Endothelial cell of umbilical vein (primary cell): ENCODE measurements at regions not wholly inside any gene's neighbourhood (a gene's known extent, or its start where the extent isn't known, plus 50 kb on each side); places are given as distances from the start of the nearest gene placed in this dataset.
"Not testable (repeated sequence)": the region's sequence is repeated elsewhere in the genome, so short reads cannot be mapped to it uniquely, and the experiment has no call there.

ENCODE experiments used
- BruUV-seq: library from RNA; stranded (reverse); fragments of 400-500 nt; replicated peaks from 2 replicates; lab custom pipeline; 2021; lab: Mats Ljungman, UMichigan
- CTCF ChIA-PET: fragments of 300-600, 350-600 bp; sonication (Branson Sonifier 250); formaldehyde crosslinking; loops from one replicate; lab custom pipeline; 2021; ENCODE audit warnings: antibody characterized with exemption, inconsistent platforms; lab: Charles Lee
- POLR2A ChIA-PET: fragments of 300-600, 350-600 bp; sonication (Branson Sonifier 250); formaldehyde crosslinking; loops from one replicate; lab custom pipeline; 2021; ENCODE audit warnings: antibody characterized with exemption, inconsistent platforms; lab: Charles Lee
- DNase-seq: peaks from one replicate; pipeline ENCODE4 v3.0.0-alpha.2; 2011; ENCODE audit warnings: low read depth, low spot score
- FAIRE-seq: peaks from 2 replicates; lab custom pipeline; 2011; peaks lifted over from hg19 to GRCh38; lab: Jason Lieb, UNC
- H2AFZ ChIP-seq: 2 replicates; pipeline ENCODE4 v1.6.0; 2012; ENCODE audit warnings: low read depth, low read length, control low read depth, inconsistent platforms
- H3K27ac ChIP-seq: 2 replicates; pipeline ENCODE4 v1.5.1; 2011; ENCODE audit warnings: low read depth, mild to moderate bottlenecking, control low read depth, low read length, moderate library complexity; ENCODE audit not compliant: insufficient read depth
- H3K27me3 ChIP-seq, 2 experiments: 2 replicates each; pipeline versions ENCODE4 v1.6.0 to v1.6.1; 2011; ENCODE audit warnings: low read length in 2 of 2, mixed read lengths in 1 of 2; ENCODE audit not compliant: control insufficient read depth in 2 of 2, insufficient read depth in 2 of 2
- H3K36me3 ChIP-seq, 2 experiments: 2 replicates in 1 of 2; 3 replicates in 1 of 2; pipeline ENCODE4 v1.5.1; 2011; ENCODE audit warnings: low read length in 2 of 2, mild to moderate bottlenecking in 1 of 2, moderate library complexity in 1 of 2; ENCODE audit not compliant: control insufficient read depth in 2 of 2, insufficient read depth in 2 of 2; ENCODE audit errors: extremely low read depth in 1 of 2
- H3K4me1 ChIP-seq: 3 replicates; pipeline ENCODE4 v1.5.1; 2011; ENCODE audit warnings: mild to moderate bottlenecking, low read length; ENCODE audit not compliant: control insufficient read depth, insufficient read depth; ENCODE audit errors: extremely low read depth
- H3K4me2 ChIP-seq: 2 replicates; pipeline ENCODE4 v1.6.1; 2011; ENCODE audit warnings: low read length, control low read depth, mixed read lengths; ENCODE audit not compliant: insufficient read depth
- H3K4me3 ChIP-seq, 3 experiments: fragments of 200-600 bp in 1 of 3; sonication (generic), shearing (Covaris generic) in 1 of 3; replicated peaks in 1 of 3; 2 replicates each; pipeline ENCODE4 v1.5.1; 2011 to 2016; ENCODE audit warnings: control low read depth in 3 of 3, low read length in 3 of 3, mild to moderate bottlenecking in 2 of 3, inconsistent platforms in 1 of 3, low read depth in 1 of 3, moderate library complexity in 1 of 3; ENCODE audit not compliant: insufficient read depth in 1 of 3
- H3K79me2 ChIP-seq: 2 replicates; pipeline ENCODE4 v1.6.0; 2012; ENCODE audit warnings: low read length, inconsistent platforms; ENCODE audit not compliant: control insufficient read depth, insufficient read depth
- H3K9ac ChIP-seq: replicated peaks from 2 replicates; pipeline ENCODE3; 2011; ENCODE audit warnings: low read length, control low read depth; ENCODE audit not compliant: insufficient read depth; ENCODE audit errors: extremely low read depth
- H3K9me1 ChIP-seq: replicated peaks from 3 replicates; pipeline ENCODE4 v1.6.0; 2011; ENCODE audit warnings: mild to moderate bottlenecking, low read length; ENCODE audit not compliant: control insufficient read depth, insufficient read depth; ENCODE audit errors: extremely low read depth
- H3K9me3 ChIP-seq: replicated peaks from 2 replicates; pipeline ENCODE4 v1.5.1; 2012; ENCODE audit warnings: low read length, inconsistent platforms; ENCODE audit not compliant: control insufficient read depth, insufficient read depth
- H4K20me1 ChIP-seq: replicated peaks from 2 replicates; pipeline ENCODE3; 2011; ENCODE audit warnings: mild to moderate bottlenecking, low read length; ENCODE audit not compliant: control insufficient read depth, insufficient read depth; ENCODE audit errors: extremely low read depth
- CTCF ChIP-seq, 2 donors: IDR thresholded peaks; 1 replicate in 1 of 2; 2 replicates in 1 of 2; pipeline ENCODE4 v1.5.1; 2011; ENCODE audit warnings: low read length in 2 of 2, mild to moderate bottlenecking in 2 of 2, moderate library complexity in 2 of 2, control low read depth in 1 of 2, inconsistent platforms in 1 of 2, low read depth in 1 of 2; ENCODE audit not compliant: insufficient read depth in 1 of 2; ENCODE audit errors: extremely low read depth in 1 of 2
- EZH2 ChIP-seq: IDR thresholded peaks from 2 replicates; pipeline ENCODE4 v1.6.1; 2012; ENCODE audit warnings: borderline replicate concordance, low read depth, mild to moderate bottlenecking, moderate library complexity, low read length, inconsistent platforms; ENCODE audit not compliant: severe bottlenecking
- FOS ChIP-seq: IDR thresholded peaks from 2 replicates; pipeline ENCODE4 v1.6.1; 2011; ENCODE audit warnings: mild to moderate bottlenecking, low read length, moderate library complexity, borderline replicate concordance; ENCODE audit not compliant: insufficient read depth
- GATA2 ChIP-seq: IDR thresholded peaks from 2 replicates; pipeline ENCODE4 v1.7.0; 2011; ENCODE audit warnings: low read depth, mild to moderate bottlenecking, moderate library complexity, mixed read lengths, low read length; ENCODE audit not compliant: insufficient read length, insufficient read depth
- JUN ChIP-seq: IDR thresholded peaks from 2 replicates; pipeline ENCODE4 v1.6.1; 2011; ENCODE audit warnings: borderline replicate concordance, low read depth; ENCODE audit not compliant: insufficient read length, insufficient read depth
- MYC ChIP-seq: IDR thresholded peaks from one replicate; pipeline ENCODE4 v1.6.1; 2011; ENCODE audit warnings: mild to moderate bottlenecking, low read depth, low read length
- POLR2A ChIP-seq: IDR thresholded peaks from 2 replicates; pipeline ENCODE4 v1.6.1; 2012; ENCODE audit warnings: low read depth, mild to moderate bottlenecking, control low read depth, low read length
- POLR2AphosphoS5 ChIP-seq: IDR thresholded peaks from 2 replicates; pipeline ENCODE4 v1.6.1; 2012; ENCODE audit warnings: low read depth, mild to moderate bottlenecking, control low read depth, low read length, moderate library complexity; ENCODE audit not compliant: insufficient read depth
- dilution Hi-C: fragments of 300-500 bp; cut with MboI; formaldehyde crosslinking; loops from one replicate; pipeline ENCODE4 v1.15.0; 2019; ENCODE audit warnings: low sequenced_read_pairs; ENCODE audit not compliant: extremely low pct_ligation_motif_present
- intact Hi-C: fragments of 100-400 bp; cut with micrococcal nuclease; formaldehyde crosslinking; loops from one replicate; pipeline ENCODE4 v1.10.0; 2022
- TF ChIP-seq, protein P1 (sequence below): IDR thresholded peaks from 2 replicates; pipeline ENCODE4 v1.6.1; 2011; ENCODE audit not compliant: insufficient read depth, insufficient read length

GRCh38 chr6:98416027-98416426, 418.3 kb upstream of the POU3F2 start:
- TF ChIP-seq POLR2A (no peak), CTCF (IDR thresholded peaks at IDR 0.05; ENCODE audit: extremely low read depth in 1 of 2, insufficient read depth in 1 of 2, low read depth in 1 of 2, low read length in 2 of 2) (no peak), EZH2 (no peak), JUN (no peak), GATA2 (no peak), MYC (no peak), POLR2AphosphoS5 (no peak), FOS (no peak)
- TF ChIP-seq, protein P1, sequence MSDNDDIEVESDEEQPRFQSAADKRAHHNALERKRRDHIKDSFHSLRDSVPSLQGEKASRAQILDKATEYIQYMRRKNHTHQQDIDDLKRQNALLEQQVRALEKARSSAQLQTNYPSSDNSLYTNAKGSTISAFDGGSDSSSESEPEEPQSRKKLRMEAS = no peak
- H3K36me3 ChIP-seq = no peaks in the 10 kb centered on the region
- no peak for FAIRE-seq
- dilution Hi-C loops (no loop called here), intact Hi-C loops (no loop called here)
- H3K9me3 ChIP-seq = no peaks in the 10 kb centered on the region
- no peak overlapping the region for H3K27ac ChIP-seq
- DNase-seq = no peak
- H3K9ac ChIP-seq = no peak overlapping the region
- H3K4me3 ChIP-seq = no peak overlapping the region
- no peak overlapping the region for H3K4me2 ChIP-seq
- CTCF ChIA-PET = no interaction called here
- H3K4me1 ChIP-seq = no peaks in the 10 kb centered on the region
- no peaks in the 10 kb centered on the region for H3K9me1 ChIP-seq
- no peak overlapping the region for H2AFZ ChIP-seq
- no peaks in the 10 kb centered on the region for H3K27me3 ChIP-seq
- H3K79me2 ChIP-seq = no peaks in the 10 kb centered on the region
- H4K20me1 ChIP-seq = no peaks in the 10 kb centered on the region
- POLR2A ChIA-PET = no interaction called here
- BruUV-seq = no TSS peak

GRCh38 chr6:98416497-98417158, 417.7 kb upstream of the POU3F2 start:
- H3K9ac ChIP-seq, H3K79me2 ChIP-seq, H3K9me1 ChIP-seq, H3K4me2 ChIP-seq, H3K4me3 ChIP-seq, FAIRE-seq, H4K20me1 ChIP-seq, CTCF ChIA-PET, POLR2A ChIA-PET, H2AFZ ChIP-seq, H3K4me1 ChIP-seq, dilution Hi-C loops, H3K9me3 ChIP-seq, DNase-seq, H3K36me3 ChIP-seq, intact Hi-C loops, BruUV-seq, H3K27me3 ChIP-seq, H3K27ac ChIP-seq: not testable (repeated sequence)
